GM23338 (cell line): ENCODE measurements at regions not wholly inside any gene's neighbourhood (a gene's known extent, or its start where the extent isn't known, plus 50 kb on each side); places are given as distances from the start of the nearest gene placed in this dataset.
A peak's percentile ranks its signal among the peaks of the same experiment; 100 is the strongest.

Experiments
- ATAC-seq: fragments of 200-7000 bp; cut with Tn5 transposase; 3 replicates; pipeline ENCODE4 v1.9.1; 2020
- DNase-seq: peaks from one replicate; pipeline ENCODE4 v3.0.0-alpha.2; 2015; ENCODE audit warnings: low spot score
- H2AFZ ChIP-seq: fragments of 200-600 bp; sonication (generic); 2 replicates; pipeline ENCODE4 v1.8.0; 2016; ENCODE audit warnings: antibody characterized with exemption, mild to moderate bottlenecking, moderate library complexity
- H3F3A ChIP-seq: fragments of 200-600 bp; sonication (generic); replicated peaks from 2 replicates; pipeline ENCODE4 v1.8.0; 2017; ENCODE audit warnings: antibody characterized with exemption, mixed run types, low read depth
- H3K27ac ChIP-seq: fragments of 200-600 bp; sonication (generic); 2 replicates; pipeline ENCODE4 v1.6.1; 2016; ENCODE audit warnings: low read depth
- H3K27me3 ChIP-seq: fragments of 200-600 bp; sonication (generic); 2 replicates; pipeline ENCODE4 v1.8.0; 2016; ENCODE audit warnings: mild to moderate bottlenecking, mixed run types, moderate library complexity; ENCODE audit not compliant: insufficient read depth
- H3K36me3 ChIP-seq: fragments of 200-600 bp; sonication (generic); 2 replicates; pipeline ENCODE4 v1.8.0; 2016; ENCODE audit warnings: mild to moderate bottlenecking; ENCODE audit not compliant: insufficient read depth
- H3K4me1 ChIP-seq: fragments of 200-600 bp; sonication (generic); 2 replicates; pipeline ENCODE4 v1.8.0; 2016; ENCODE audit warnings: mild to moderate bottlenecking, moderate library complexity; ENCODE audit not compliant: insufficient read depth
- H3K4me2 ChIP-seq: fragments of 200-600 bp; sonication (generic); 2 replicates; pipeline ENCODE4 v1.7.1; 2017; ENCODE audit warnings: mixed run types
- H3K4me3 ChIP-seq: fragments of 200-600 bp; sonication (generic); 2 replicates; pipeline ENCODE4 v1.6.1; 2016; ENCODE audit warnings: mixed run types
- H3K79me2 ChIP-seq: fragments of 200-600 bp; sonication (generic); replicated peaks from 2 replicates; pipeline ENCODE4 v1.8.0; 2017; ENCODE audit warnings: mild to moderate bottlenecking; ENCODE audit not compliant: insufficient read depth
- H3K9me2 ChIP-seq: fragments of 200-600 bp; sonication (generic); 2 replicates; pipeline ENCODE4 v1.8.0; 2017; ENCODE audit not compliant: insufficient read depth
- H4K20me1 ChIP-seq: fragments of 200-600 bp; sonication (generic); replicated peaks from 2 replicates; pipeline ENCODE4 v1.8.0; 2017; ENCODE audit warnings: mild to moderate bottlenecking; ENCODE audit not compliant: insufficient read depth
- H3K27ac Mint-ChIP-seq: 2 replicates; pipeline ENCODE4 v1.8.0; 2020; ENCODE audit warnings: inconsistent platforms, mild to moderate bottlenecking, moderate library complexity, mixed read lengths
- H3K27me3 Mint-ChIP-seq: 3 replicates; pipeline ENCODE4 v1.8.0; 2022; ENCODE audit warnings: low read depth, mild to moderate bottlenecking, moderate library complexity, mixed read lengths, inconsistent platforms; ENCODE audit not compliant: insufficient read depth, poor library complexity
- H3K36me3 Mint-ChIP-seq: 3 replicates; pipeline ENCODE4 v1.8.0; 2021; ENCODE audit warnings: low read depth, mild to moderate bottlenecking, inconsistent platforms, moderate library complexity, mixed read lengths
- H3K4me1 Mint-ChIP-seq: 3 replicates; pipeline ENCODE4 v1.8.0; 2020; ENCODE audit warnings: mild to moderate bottlenecking, inconsistent platforms, mixed read lengths
- H3K4me3 Mint-ChIP-seq: 3 replicates; pipeline ENCODE4 v1.8.0; 2021; ENCODE audit warnings: moderate library complexity, mild to moderate bottlenecking, inconsistent platforms, mixed read lengths
- H3K9me3 Mint-ChIP-seq: 3 replicates; pipeline ENCODE4 v1.8.0; 2020; ENCODE audit warnings: moderate library complexity, mild to moderate bottlenecking, inconsistent platforms, mixed read lengths
- CREB1 ChIP-seq: fragments of 250-450 bp; sonication (Bioruptor Pico); IDR thresholded peaks from 2 replicates; pipeline ENCODE4 v1.5.0; 2020; ENCODE audit warnings: low read depth, mild to moderate bottlenecking, moderate library complexity
- CTCF ChIP-seq, 2 experiments: fragments of 200-600 bp in 1 of 2; sonication (generic) in 1 of 2; conservative IDR thresholded peaks; 2 replicates each; pipeline versions ENCODE4 v1.5.1 to v1.6.1; 2016 to 2017; ENCODE audit warnings: antibody characterized with exemption in 2 of 2, low read depth in 2 of 2, mild to moderate bottlenecking in 2 of 2, moderate library complexity in 1 of 2
- ETS1 ChIP-seq: IDR thresholded peaks from 2 replicates; pipeline ENCODE4 v1.6.1; 2016; ENCODE audit warnings: antibody characterized with exemption
- EZH2 ChIP-seq: fragments of 200-600 bp; sonication (generic); IDR thresholded peaks from one replicate; pipeline ENCODE4 v1.8.0; 2017; ENCODE audit warnings: antibody characterized with exemption, mild to moderate bottlenecking, low read depth; ENCODE audit not compliant: unreplicated experiment
- EZH2phosphoT487 ChIP-seq: fragments of 200-600 bp; sonication (generic); IDR thresholded peaks from one replicate; pipeline ENCODE4 v1.8.1; 2018; ENCODE audit warnings: antibody characterized with exemption; ENCODE audit not compliant: unreplicated experiment
- JUNB ChIP-seq: IDR thresholded peaks from one replicate; pipeline ENCODE4 v1.6.1; 2016; ENCODE audit warnings: antibody characterized with exemption; ENCODE audit not compliant: unreplicated experiment
- NANOG ChIP-seq: IDR thresholded peaks from 2 replicates; pipeline ENCODE4 v1.6.1; 2016; ENCODE audit warnings: antibody characterized with exemption, borderline replicate concordance
- POLR2AphosphoS5 ChIP-seq: IDR thresholded peaks from 2 replicates; pipeline ENCODE4 v1.6.1; 2016; ENCODE audit warnings: antibody characterized with exemption, low read depth
- REST ChIP-seq: IDR thresholded peaks from one replicate; pipeline ENCODE4 v1.6.1; 2018; ENCODE audit warnings: antibody characterized with exemption; ENCODE audit not compliant: unreplicated experiment
- STAT1 ChIP-seq: IDR thresholded peaks from one replicate; pipeline ENCODE4 v1.6.1; 2016; ENCODE audit warnings: antibody characterized with exemption; ENCODE audit not compliant: unreplicated experiment
- ZNF114 ChIP-seq: fragments of 250-450 bp; sonication (Bioruptor Pico); IDR thresholded peaks from 2 replicates; pipeline ENCODE4 v1.5.0; 2020; ENCODE audit warnings: mild to moderate bottlenecking, moderate library complexity
- ZNF331 ChIP-seq: fragments of 250-450 bp; sonication (Bioruptor Pico); IDR thresholded peaks from 2 replicates; pipeline ENCODE4 v1.5.0; 2020; ENCODE audit warnings: low read depth, mild to moderate bottlenecking, moderate library complexity
- ZNF462 ChIP-seq: fragments of 250-450 bp; sonication (Bioruptor Pico); IDR thresholded peaks from 2 replicates; pipeline ENCODE4 v1.5.0; 2020; ENCODE audit warnings: mild to moderate bottlenecking, moderate library complexity

GRCh38 chr10:3656214-3656613, 128.8 kb downstream of the KLF6 start:
- H2AFZ ChIP-seq, result 0 out of 2 replicates have a peak overlapping the region, but pooled peaks have one; percentile 32
- H3K27me3 ChIP-seq, result no peaks in the 10 kb centered on the region
- no peaks in the 10 kb centered on the region for H3K4me1 ChIP-seq
- H3K4me3 ChIP-seq, result no peak overlapping the region
- no peak for ATAC-seq
- peaks cover 10% of the 10 kb centered on the region for H3K4me1 Mint-ChIP-seq
- no peaks in the 10 kb centered on the region for H3K79me2 ChIP-seq
- H3K9me3 Mint-ChIP-seq, result peaks cover 15% of the 10 kb centered on the region
- no peak overlapping the region for H3K27ac ChIP-seq
- peaks cover 11% of the 10 kb centered on the region; the same call in 1 of the 2 replicates for H3K9me2 ChIP-seq
- H3K27me3 Mint-ChIP-seq, result peaks cover 2% of the 10 kb centered on the region
- H3K36me3 Mint-ChIP-seq, result peaks cover 6% of the 10 kb centered on the region; the same call in 2 of the 3 replicates
- DNase-seq, result no peak
- no peak overlapping the region for H3K4me3 Mint-ChIP-seq
- no peaks in the 10 kb centered on the region for H3F3A ChIP-seq
- H3K4me2 ChIP-seq, result no peak overlapping the region
- H4K20me1 ChIP-seq, result no peaks in the 10 kb centered on the region
- H3K36me3 ChIP-seq, result no peaks in the 10 kb centered on the region
- H3K27ac Mint-ChIP-seq, result no peak overlapping the region
- TF ChIP-seq POLR2AphosphoS5, result no peak
- no peak for TF ChIP-seq STAT1
- no peak for TF ChIP-seq ETS1
- no peak for TF ChIP-seq ZNF114 (CRISPR knock-in tag)
- TF ChIP-seq ZNF331, result no peak
- no peak for TF ChIP-seq REST
- no peak for TF ChIP-seq ZNF462
- no peak for TF ChIP-seq JUNB
- no peak for TF ChIP-seq CTCF (conservative IDR thresholded peaks at IDR 0.05; ENCODE audit: low read depth in 2 of 2)
- TF ChIP-seq EZH2phosphoT487, result no peak
- TF ChIP-seq CREB1 (CRISPR knock-in tag), result no peak
- no peak for TF ChIP-seq NANOG
- no peak for TF ChIP-seq EZH2
